Lower leg skin (tissue), 3 donors: ENCODE measurements at regions not wholly inside any gene's neighbourhood (a gene's known extent, or its start where the extent isn't known, plus 50 kb on each side); places are given as distances from the start of the nearest gene placed in this dataset.

ENCODE experiments used
- POLR2A ChIP-seq, 2 donors: fragments of 450-650 bp; IDR thresholded peaks; one replicate each; pipeline ENCODE4 v1.6.1; 2016 to 2017; ENCODE audit warnings: antibody characterized with exemption in 2 of 2, mild to moderate bottlenecking in 1 of 2, moderate library complexity in 1 of 2
- TF ChIP-seq, protein P1 (sequence below), 3 donors: fragments of 450-650 bp; IDR thresholded peaks; one replicate each; pipeline ENCODE4 v1.5.1; 2016; ENCODE audit warnings: antibody characterized with exemption in 3 of 3, mild to moderate bottlenecking in 3 of 3, moderate library complexity in 2 of 3

GRCh38 chr13:97564956-97565355 lies 131.0 kb downstream of the RAP2A start:
- TF ChIP-seq, protein P1, sequence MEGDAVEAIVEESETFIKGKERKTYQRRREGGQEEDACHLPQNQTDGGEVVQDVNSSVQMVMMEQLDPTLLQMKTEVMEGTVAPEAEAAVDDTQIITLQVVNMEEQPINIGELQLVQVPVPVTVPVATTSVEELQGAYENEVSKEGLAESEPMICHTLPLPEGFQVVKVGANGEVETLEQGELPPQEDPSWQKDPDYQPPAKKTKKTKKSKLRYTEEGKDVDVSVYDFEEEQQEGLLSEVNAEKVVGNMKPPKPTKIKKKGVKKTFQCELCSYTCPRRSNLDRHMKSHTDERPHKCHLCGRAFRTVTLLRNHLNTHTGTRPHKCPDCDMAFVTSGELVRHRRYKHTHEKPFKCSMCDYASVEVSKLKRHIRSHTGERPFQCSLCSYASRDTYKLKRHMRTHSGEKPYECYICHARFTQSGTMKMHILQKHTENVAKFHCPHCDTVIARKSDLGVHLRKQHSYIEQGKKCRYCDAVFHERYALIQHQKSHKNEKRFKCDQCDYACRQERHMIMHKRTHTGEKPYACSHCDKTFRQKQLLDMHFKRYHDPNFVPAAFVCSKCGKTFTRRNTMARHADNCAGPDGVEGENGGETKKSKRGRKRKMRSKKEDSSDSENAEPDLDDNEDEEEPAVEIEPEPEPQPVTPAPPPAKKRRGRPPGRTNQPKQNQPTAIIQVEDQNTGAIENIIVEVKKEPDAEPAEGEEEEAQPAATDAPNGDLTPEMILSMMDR (IDR thresholded peaks at IDR 0.05) = no peak
- TF ChIP-seq POLR2A (IDR thresholded peaks at IDR 0.05) = no peak
